PC-9 (cell line): ENCODE measurements at regions not wholly inside any gene's neighbourhood (a gene's known extent, or its start where the extent isn't known, plus 50 kb on each side); places are given as distances from the start of the nearest gene placed in this dataset.

ENCODE experiments used
- BruUV-seq: library from RNA; stranded (reverse); fragments of 400-500 nt; replicated peaks from 2 replicates; lab custom pipeline; 2021; lab: Mats Ljungman, UMichigan
- CTCF ChIA-PET: fragments of 300-600 bp; sonication (Branson Sonifier 250); formaldehyde crosslinking; loops from one replicate; lab custom pipeline; 2022; ENCODE audit warnings: antibody characterized with exemption; lab: Charles Lee
- POLR2A ChIA-PET: fragments of 300-600 bp; sonication (Branson Sonifier 250); formaldehyde crosslinking; loops from one replicate; lab custom pipeline; 2022; ENCODE audit warnings: antibody characterized with exemption; ENCODE audit not compliant: unreplicated experiment; lab: Charles Lee
- DNase-seq, 2 experiments: peaks; one replicate each; pipeline versions ENCODE4 v3.0.0 to v3.0.0-alpha.2; 2015 to 2022; ENCODE audit warnings: mixed read lengths in 1 of 2
- H2AFZ ChIP-seq: fragments of 200-600 bp; sonication (generic); 2 replicates; pipeline ENCODE4 v1.8.1; 2017; ENCODE audit warnings: antibody characterized with exemption
- H3F3A ChIP-seq: fragments of 200-600 bp; sonication (generic); 2 replicates; pipeline ENCODE4 v1.8.1; 2017; ENCODE audit warnings: antibody characterized with exemption, mild to moderate bottlenecking, low read depth; ENCODE audit not compliant: insufficient read depth
- H3K27ac ChIP-seq: fragments of 200-600 bp; sonication (generic); 2 replicates; pipeline ENCODE4 v1.6.1; 2016; ENCODE audit warnings: mixed run types
- H3K27me3 ChIP-seq: fragments of 200-600 bp; sonication (generic); 2 replicates; pipeline ENCODE4 v1.6.1; 2016; ENCODE audit warnings: low read depth, mixed run types; ENCODE audit not compliant: insufficient read depth
- H3K36me3 ChIP-seq: fragments of 200-600 bp; sonication (generic); 2 replicates; pipeline ENCODE4 v1.6.1; 2016; ENCODE audit warnings: low read depth, mixed run types
- H3K4me1 ChIP-seq: fragments of 200-600 bp; sonication (generic); replicated peaks from 2 replicates; pipeline ENCODE4 v1.6.1; 2016; ENCODE audit warnings: mixed run types; ENCODE audit not compliant: insufficient read depth
- H3K4me2 ChIP-seq: fragments of 200-600 bp; sonication (generic); 2 replicates; pipeline ENCODE4 v1.6.1; 2017; ENCODE audit warnings: mixed run types
- H3K4me3 ChIP-seq: fragments of 200-600 bp; sonication (generic); 2 replicates; pipeline ENCODE4 v1.6.1; 2016; ENCODE audit warnings: mixed run types
- H3K79me2 ChIP-seq: fragments of 200-600 bp; sonication (generic); 2 replicates; pipeline ENCODE4 v1.6.1; 2017; ENCODE audit warnings: low read depth, mixed run types
- H3K9me2 ChIP-seq: fragments of 200-600 bp; sonication (generic); 2 replicates; pipeline ENCODE4 v1.8.1; 2017; ENCODE audit warnings: mild to moderate bottlenecking; ENCODE audit not compliant: insufficient read depth
- H3K9me3 ChIP-seq: fragments of 200-600 bp; sonication (generic); 2 replicates; pipeline ENCODE4 v1.8.1; 2016; ENCODE audit warnings: low read depth; ENCODE audit not compliant: insufficient read depth
- H4K20me1 ChIP-seq: fragments of 200-600 bp; sonication (generic); 2 replicates; pipeline ENCODE4 v1.8.1; 2017; ENCODE audit not compliant: insufficient read depth
- CTCF ChIP-seq: fragments of 200-600 bp; sonication (generic); conservative IDR thresholded peaks from 2 replicates; pipeline ENCODE4 v1.6.1; 2017; ENCODE audit warnings: mixed run types, antibody characterized with exemption, mild to moderate bottlenecking, moderate library complexity
- EZH2 ChIP-seq: fragments of 200-600 bp; sonication (generic); IDR thresholded peaks from 2 replicates; pipeline ENCODE4 v1.8.0; 2017; ENCODE audit warnings: antibody characterized with exemption, low read depth
- intact Hi-C: fragments of 100-400 bp; cut with micrococcal nuclease; formaldehyde crosslinking; loops from one replicate; pipeline ENCODE4 v1.10.0; 2022; ENCODE audit not compliant: unreplicated experiment

GRCh38 chr6:163991321-163991720 lies 576.8 kb downstream of the QKI start:
- no peak for TF ChIP-seq CTCF
- no peak for TF ChIP-seq EZH2
- peaks cover 26% of the 10 kb centered on the region for H3K27me3 ChIP-seq
- H3F3A ChIP-seq: no peaks in the 10 kb centered on the region
- POLR2A ChIA-PET: no interaction called here
- intact Hi-C loops: no loop called here
- no peak overlapping the region for H3K4me3 ChIP-seq
- no TSS peak for BruUV-seq
- H3K27ac ChIP-seq: no peak overlapping the region
- H4K20me1 ChIP-seq: no peaks in the 10 kb centered on the region
- no peaks in the 10 kb centered on the region for H3K9me2 ChIP-seq
- no peaks in the 10 kb centered on the region for H3K36me3 ChIP-seq
- no peak overlapping the region for H3K4me2 ChIP-seq
- no peaks in the 10 kb centered on the region for H3K79me2 ChIP-seq
- CTCF ChIA-PET: no interaction called here
- H3K9me3 ChIP-seq: no peaks in the 10 kb centered on the region
- no peak for DNase-seq
- no peak overlapping the region for H2AFZ ChIP-seq
- no peaks in the 10 kb centered on the region for H3K4me1 ChIP-seq

DNA sequence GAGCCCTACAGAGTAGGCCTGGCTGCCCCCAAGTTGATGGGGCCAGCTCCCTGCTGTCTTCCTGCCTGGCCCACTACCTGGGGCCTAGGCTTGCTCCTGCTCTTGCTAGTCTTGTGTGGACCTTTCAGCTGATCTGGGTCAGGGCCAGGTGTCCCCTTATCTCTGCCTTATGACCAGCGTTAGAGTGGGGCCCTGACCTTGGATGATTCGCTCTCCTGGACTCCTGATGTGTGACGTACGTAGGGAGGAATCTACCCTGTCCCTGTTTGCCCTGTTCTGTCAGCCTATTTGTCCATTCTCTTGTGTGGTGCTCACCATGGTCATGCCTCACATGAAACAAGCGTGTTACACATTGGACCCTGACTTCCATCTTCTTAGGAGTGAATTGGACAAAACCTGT lies 571.8 kb downstream of the QKI start:
- H3K79me2 ChIP-seq: no peaks in the 10 kb centered on the region
- H3K27ac ChIP-seq: no peak overlapping the region
- ChIA-PET POLR2A (no interaction called here), CTCF (no interaction called here)
- no peak overlapping the region for H3K4me2 ChIP-seq
- no TSS peak for BruUV-seq
- H2AFZ ChIP-seq: no peak overlapping the region
- DNase-seq: no peak
- no peaks in the 10 kb centered on the region; the same call in 1 of the 2 replicates for H4K20me1 ChIP-seq
- intact Hi-C loops: no loop called here
- no peak overlapping the region for H3K4me3 ChIP-seq
- H3F3A ChIP-seq: no peaks in the 10 kb centered on the region
- H3K36me3 ChIP-seq: no peaks in the 10 kb centered on the region
- peaks cover 32% of the 10 kb centered on the region for H3K27me3 ChIP-seq
- no peaks in the 10 kb centered on the region for H3K4me1 ChIP-seq
- TF ChIP-seq CTCF (no peak), EZH2 (no peak)
- H3K9me3 ChIP-seq: no peaks in the 10 kb centered on the region
- H3K9me2 ChIP-seq: no peaks in the 10 kb centered on the region

- Histone ChIP-seq H3K4me3 (no peak overlapping the region), H3K27ac (no peak overlapping the region), H4K20me1 (no peaks in the 10 kb centered on the region; the same call in 1 of the 2 replicates), H3K4me2 (no peak overlapping the region), H3K27me3 (peaks cover 27% of the 10 kb centered on the region), H2AFZ (no peak overlapping the region), H3K9me2 (no peaks in the 10 kb centered on the region), H3K9me3 (no peaks in the 10 kb centered on the region), H3K4me1 (no peaks in the 10 kb centered on the region), H3F3A (no peaks in the 10 kb centered on the region), H3K79me2 (no peaks in the 10 kb centered on the region), H3K36me3 (no peaks in the 10 kb centered on the region)
- TF ChIP-seq CTCF (no peak), EZH2 (no peak)
- no peak for DNase-seq
- intact Hi-C loops: no loop called here
- ChIA-PET POLR2A (no interaction called here), CTCF (no interaction called here)
- no TSS peak for BruUV-seq
These were observed 571.2 kb downstream of the QKI start for GRCh38 chr6:163985710-163986109.
